ENCODE measurements at regions not wholly inside any gene's neighbourhood (a gene's known extent, or its start where the extent isn't known, plus 50 kb on each side); places are given as distances from the start of the nearest gene placed in this dataset.

DNA sequence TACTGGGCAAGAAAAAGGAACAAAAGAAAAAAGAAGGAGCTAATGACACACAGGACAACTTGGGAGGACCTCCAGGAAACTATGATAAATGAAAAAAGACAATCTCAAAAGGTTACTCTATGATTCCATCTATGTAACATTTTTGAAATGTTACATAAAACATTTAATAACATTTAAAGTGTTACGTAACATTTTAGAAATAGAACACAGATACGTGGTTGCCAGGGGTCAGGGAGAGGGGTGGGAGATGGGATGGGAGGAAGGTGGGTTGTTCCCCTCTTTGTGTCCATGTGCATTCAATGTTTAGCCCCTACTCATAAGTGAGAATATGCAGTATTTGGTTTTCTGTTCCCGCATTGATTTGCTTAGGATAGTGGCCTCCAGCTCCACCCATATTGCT, 116.6 kb downstream of the C16orf95 start:
- TF ChIP-seq, protein P1, sequence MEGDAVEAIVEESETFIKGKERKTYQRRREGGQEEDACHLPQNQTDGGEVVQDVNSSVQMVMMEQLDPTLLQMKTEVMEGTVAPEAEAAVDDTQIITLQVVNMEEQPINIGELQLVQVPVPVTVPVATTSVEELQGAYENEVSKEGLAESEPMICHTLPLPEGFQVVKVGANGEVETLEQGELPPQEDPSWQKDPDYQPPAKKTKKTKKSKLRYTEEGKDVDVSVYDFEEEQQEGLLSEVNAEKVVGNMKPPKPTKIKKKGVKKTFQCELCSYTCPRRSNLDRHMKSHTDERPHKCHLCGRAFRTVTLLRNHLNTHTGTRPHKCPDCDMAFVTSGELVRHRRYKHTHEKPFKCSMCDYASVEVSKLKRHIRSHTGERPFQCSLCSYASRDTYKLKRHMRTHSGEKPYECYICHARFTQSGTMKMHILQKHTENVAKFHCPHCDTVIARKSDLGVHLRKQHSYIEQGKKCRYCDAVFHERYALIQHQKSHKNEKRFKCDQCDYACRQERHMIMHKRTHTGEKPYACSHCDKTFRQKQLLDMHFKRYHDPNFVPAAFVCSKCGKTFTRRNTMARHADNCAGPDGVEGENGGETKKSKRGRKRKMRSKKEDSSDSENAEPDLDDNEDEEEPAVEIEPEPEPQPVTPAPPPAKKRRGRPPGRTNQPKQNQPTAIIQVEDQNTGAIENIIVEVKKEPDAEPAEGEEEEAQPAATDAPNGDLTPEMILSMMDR (conservative IDR thresholded peaks at IDR 0.05; ENCODE audit: low read depth, low read length) = no peak
- TF ChIP-seq EZH2 (IDR thresholded peaks at IDR 0.05; ENCODE audit: borderline replicate concordance, low read depth, low read length, poor library complexity, severe bottlenecking) = no peak
